ENCODE measurements at regions not wholly inside any gene's neighbourhood (a gene's known extent, or its start where the extent isn't known, plus 50 kb on each side); places are given as distances from the start of the nearest gene placed in this dataset.

GRCh38 chr10:133028158-133028557, 59.6 kb upstream of the ADGRA1 start:
- intact Hi-C loops (cut with DNase I; ENCODE audit: low total_unique reads): no loop called here
- TF ChIP-seq CTCF (IDR thresholded peaks at IDR 0.05) (no peak), POLR2A (IDR thresholded peaks at IDR 0.05) (no peak)
- no peak overlapping the region for H3K27ac ChIP-seq
- no peak for DNase-seq
- H3K9me3 ChIP-seq: no peaks in the 10 kb centered on the region
- no peaks in the 10 kb centered on the region for H3K27me3 ChIP-seq
- H3K36me3 ChIP-seq: no peaks in the 10 kb centered on the region
- H3K4me3 ChIP-seq: no peak overlapping the region
- no peaks in the 10 kb centered on the region for H3K4me1 ChIP-seq

DNA sequence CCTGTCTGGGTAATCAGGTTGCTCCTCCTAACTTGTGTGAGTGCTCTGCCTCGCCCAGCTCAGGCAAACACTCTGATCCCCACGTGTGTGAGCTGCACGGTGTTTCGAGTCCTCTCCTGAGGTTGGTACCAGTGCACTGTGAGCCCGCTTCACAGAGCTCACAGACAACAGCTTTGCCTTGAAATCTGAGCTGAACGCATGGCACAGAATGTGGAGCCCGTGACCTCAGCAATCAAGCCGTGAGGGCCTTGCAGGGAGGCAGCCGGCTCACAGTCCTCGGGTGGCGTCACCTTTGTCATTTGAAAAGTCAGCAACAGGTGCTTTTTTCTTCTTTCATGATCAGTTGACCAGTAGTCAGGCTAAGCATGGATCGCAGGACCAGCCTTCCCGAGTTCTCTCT, 60.2 kb upstream of the ADGRA1 start:
- DNase-seq: no peak
- intact Hi-C loops (cut with DNase I; ENCODE audit: low total_unique reads): no loop called here

GRCh38 chr10:133026726-133027395, 60.9 kb upstream of the ADGRA1 start:
- Histone ChIP-seq H3K27me3 (no peaks in the 10 kb centered on the region), H3K36me3 (no peaks in the 10 kb centered on the region), H3K27ac (no peak overlapping the region), H3K4me3 (no peak overlapping the region), H3K4me1 (no peaks in the 10 kb centered on the region), H3K9me3 (no peaks in the 10 kb centered on the region)
- TF ChIP-seq CTCF (IDR thresholded peaks at IDR 0.05) (no peak), POLR2A (IDR thresholded peaks at IDR 0.05) (no peak)
- intact Hi-C loops (cut with DNase I; ENCODE audit: low total_unique reads): no loop called here
- no peak for DNase-seq

More for the DNA sequence above, 60.2 kb upstream of the ADGRA1 start:
- Histone ChIP-seq H3K27me3 (no peaks in the 10 kb centered on the region), H3K27ac (no peak overlapping the region), H3K4me3 (no peak overlapping the region), H3K36me3 (no peaks in the 10 kb centered on the region), H3K4me1 (no peaks in the 10 kb centered on the region), H3K9me3 (no peaks in the 10 kb centered on the region)
- no peak for TF ChIP-seq CTCF (IDR thresholded peaks at IDR 0.05)
- no peak for TF ChIP-seq POLR2A (IDR thresholded peaks at IDR 0.05)

GRCh38 chr10:133026171-133026570, 61.6 kb upstream of the ADGRA1 start:
- TF ChIP-seq CTCF (IDR thresholded peaks at IDR 0.05) (no peak), POLR2A (IDR thresholded peaks at IDR 0.05) (no peak)
- H3K27ac ChIP-seq: no peak overlapping the region
- no peaks in the 10 kb centered on the region for H3K9me3 ChIP-seq
- intact Hi-C loops (cut with DNase I; ENCODE audit: low total_unique reads): no loop called here
- no peaks in the 10 kb centered on the region for H3K27me3 ChIP-seq
- DNase-seq: no peak
- H3K4me3 ChIP-seq: no peak overlapping the region
- H3K36me3 ChIP-seq: no peaks in the 10 kb centered on the region
- no peaks in the 10 kb centered on the region for H3K4me1 ChIP-seq

GRCh38 chr10:133025558-133026090, 62.1 kb upstream of the ADGRA1 start:
- no peak overlapping the region for H3K4me3 ChIP-seq
- no peak for DNase-seq
- no peak overlapping the region for H3K27ac ChIP-seq
- no peaks in the 10 kb centered on the region for H3K4me1 ChIP-seq
- intact Hi-C loops (cut with DNase I; ENCODE audit: low total_unique reads): no loop called here
- TF ChIP-seq CTCF (IDR thresholded peaks at IDR 0.05) (no peak), POLR2A (IDR thresholded peaks at IDR 0.05) (no peak)
- no peaks in the 10 kb centered on the region for H3K27me3 ChIP-seq
- no peaks in the 10 kb centered on the region for H3K9me3 ChIP-seq
- H3K36me3 ChIP-seq: no peaks in the 10 kb centered on the region
